Bone marrow (tissue), 2 donors: ENCODE measurements at regions not wholly inside any gene's neighbourhood (a gene's known extent, or its start where the extent isn't known, plus 50 kb on each side); places are given as distances from the start of the nearest gene placed in this dataset.
"Not testable (repeated sequence)": the region's sequence is repeated elsewhere in the genome, so short reads cannot be mapped to it uniquely, and the experiment has no call there.

Experiments used
- DNase-seq, 2 donors: peaks; one replicate each; lab custom pipeline; 2025; lab: John Stamatoyannopoulos, UW

DNA sequence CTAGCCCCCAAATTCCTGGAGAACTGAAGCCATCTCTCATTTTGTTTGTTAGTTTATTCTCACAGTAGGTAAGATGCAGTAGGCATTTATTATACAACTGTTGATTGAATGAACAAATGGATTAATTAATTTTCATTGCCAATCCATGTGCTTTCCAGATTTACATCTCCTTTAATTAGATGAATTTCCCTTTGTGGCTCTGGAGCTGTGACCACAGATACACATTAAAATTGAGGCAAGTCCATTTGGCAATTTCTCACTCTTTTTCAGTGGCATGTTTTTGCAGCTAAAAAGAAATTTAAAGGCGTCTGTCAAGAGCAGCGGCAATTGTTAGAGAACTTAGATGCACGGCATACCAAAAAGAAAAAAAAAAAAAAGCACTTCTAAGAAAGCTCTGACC lies 635.4 kb upstream of the SOX9 start:
- no peak for DNase-seq

DNA sequence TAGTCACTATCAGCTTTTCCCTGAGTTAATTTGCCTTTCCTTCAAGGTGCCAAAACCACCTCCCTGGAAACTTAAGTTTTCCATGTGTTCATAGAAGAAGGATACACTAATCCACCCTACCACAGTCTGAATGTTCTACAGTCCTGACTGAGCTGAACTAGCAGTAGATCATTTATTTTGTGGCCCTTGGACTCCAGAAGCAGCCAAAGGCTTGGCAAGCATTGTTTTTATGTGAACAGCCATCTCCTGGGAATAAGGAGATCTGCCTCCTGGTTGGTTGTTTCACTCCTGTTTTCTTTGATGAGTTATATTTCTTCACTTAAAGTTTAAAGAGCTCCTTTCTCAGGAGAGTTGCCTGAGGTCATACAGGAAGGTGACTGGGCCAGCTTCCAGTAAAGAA lies 634.6 kb upstream of the SOX9 start:
- DNase-seq, result no peak

DNA sequence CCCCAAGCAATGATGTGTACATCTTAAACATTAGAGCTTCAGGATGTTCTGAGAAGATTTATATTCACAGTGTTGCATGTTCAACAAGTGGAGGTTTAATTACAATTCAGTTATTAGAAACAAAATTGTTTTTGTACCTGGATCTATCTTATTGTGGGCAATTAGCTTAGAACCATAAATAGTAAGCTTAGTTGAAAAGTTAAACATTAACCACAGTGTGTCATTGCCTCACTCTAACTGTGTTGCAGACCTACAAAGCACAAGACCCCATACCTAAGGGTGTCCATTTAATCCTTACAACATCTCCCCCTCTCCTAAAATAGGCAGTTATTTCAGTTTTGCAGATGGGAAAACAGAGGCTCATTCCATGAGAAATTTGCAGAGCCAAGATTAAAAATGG lies 632.0 kb upstream of the SOX9 start:
- DNase-seq, result no peak

GRCh38 chr17:71494062-71494855 lies 626.6 kb upstream of the SOX9 start:
- DNase-seq, result no peak

DNA sequence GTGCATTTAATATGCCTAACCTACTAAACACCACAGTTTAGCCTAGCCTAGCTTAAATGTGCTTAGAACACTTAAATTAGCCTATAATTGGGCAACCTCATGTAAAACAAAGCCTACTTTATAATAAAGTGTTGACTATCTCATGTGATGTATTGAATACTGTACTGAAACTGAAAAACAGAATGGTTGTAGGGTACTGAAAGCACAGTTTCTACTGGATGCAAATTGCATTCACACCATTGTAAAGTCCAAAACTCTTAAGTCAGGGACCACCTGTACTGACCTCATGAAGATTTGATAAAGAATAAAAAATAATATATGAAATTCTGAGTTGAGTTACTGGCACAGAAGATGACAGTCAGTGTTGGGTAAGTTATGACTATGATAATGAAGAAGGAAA lies 625.4 kb upstream of the SOX9 start:
- DNase-seq, result no peak

DNA sequence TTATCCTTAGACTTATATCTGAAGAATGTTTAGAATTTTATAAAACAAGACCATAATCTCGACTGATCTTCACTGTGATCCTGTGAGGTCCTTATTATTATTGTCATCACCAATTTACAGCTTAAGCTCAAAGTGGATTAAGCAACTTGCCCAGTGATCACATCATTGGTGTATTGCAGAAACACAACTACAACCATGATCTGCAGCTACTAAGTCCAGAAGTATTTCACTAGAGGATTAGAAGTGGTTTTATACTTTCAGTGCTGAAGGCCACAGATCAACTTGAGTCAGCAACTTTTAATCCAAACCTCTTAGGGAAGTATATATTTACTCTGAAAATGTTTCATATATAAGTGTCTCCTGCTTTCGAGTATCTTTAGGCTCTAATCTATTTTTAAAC lies 624.3 kb upstream of the SOX9 start:
- DNase-seq, result no peak

- no peak for DNase-seq
Measured at GRCh38 chr17:71500761-71501555, 619.9 kb upstream of the SOX9 start.

- DNase-seq, result no peak
Measured at GRCh38 chr17:71501711-71502110, 619.1 kb upstream of the SOX9 start.

- DNase-seq, result no peak
Measured at GRCh38 chr17:71502443-71502842, 618.4 kb upstream of the SOX9 start.

GRCh38 chr17:71503710-71504465 lies 616.9 kb upstream of the SOX9 start:
- no peak for DNase-seq

- DNase-seq, result no peak
Measured at GRCh38 chr17:71505200-71505599, 615.6 kb upstream of the SOX9 start.

GRCh38 chr17:71505981-71506380 lies 614.8 kb upstream of the SOX9 start:
- DNase-seq, result no peak

GRCh38 chr17:71511266-71511995 lies 609.4 kb upstream of the SOX9 start:
- DNase-seq, result no peak

GRCh38 chr17:71513725-71514124 lies 607.1 kb upstream of the SOX9 start:
- DNase-seq, result not testable (repeated sequence)

- no peak for DNase-seq
Measured at GRCh38 chr17:71516149-71516548, 604.7 kb upstream of the SOX9 start.

- no peak for DNase-seq
Measured at GRCh38 chr17:71519285-71519684, 601.5 kb upstream of the SOX9 start.

DNA sequence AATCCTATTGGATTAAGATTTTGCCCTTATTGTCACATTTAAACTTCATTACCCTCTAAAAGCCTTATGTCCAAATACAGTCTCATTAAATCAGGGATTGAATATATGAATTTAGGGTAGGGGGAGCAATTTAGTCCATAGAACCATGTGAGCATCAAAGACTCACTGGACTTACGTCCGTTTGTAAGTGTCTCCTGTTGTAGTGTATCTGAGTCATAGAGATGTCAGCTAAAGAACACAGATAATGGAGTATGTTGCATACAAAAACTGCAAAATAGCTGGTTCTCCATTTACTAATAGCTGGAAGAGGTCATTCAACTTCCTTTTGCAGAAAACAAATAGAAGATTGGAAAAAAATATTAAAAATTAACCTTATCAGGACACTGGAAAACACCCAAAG lies 599.1 kb upstream of the SOX9 start:
- DNase-seq, result no peak

GRCh38 chr17:71522383-71522782 lies 598.4 kb upstream of the SOX9 start:
- DNase-seq, result no peak

DNA sequence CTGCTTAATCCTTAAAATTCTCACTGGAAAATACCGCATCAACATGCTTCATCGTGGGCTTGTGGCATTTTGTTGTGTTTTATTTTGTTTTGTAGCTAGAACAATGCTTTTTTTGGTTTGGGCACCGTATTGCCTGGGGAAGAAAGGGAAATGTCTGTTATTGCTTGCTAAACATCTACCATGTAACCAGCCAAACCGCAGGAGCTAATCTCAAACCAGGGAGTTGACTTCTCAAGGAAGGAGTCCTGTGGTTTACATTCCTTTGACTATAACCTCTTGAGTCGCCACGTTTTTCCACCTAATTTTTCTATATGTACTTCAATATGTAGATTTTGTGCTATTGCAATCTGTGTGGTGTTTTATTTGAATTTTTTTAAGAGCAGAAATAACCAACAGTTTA lies 593.5 kb upstream of the SOX9 start:
- no peak for DNase-seq

DNA sequence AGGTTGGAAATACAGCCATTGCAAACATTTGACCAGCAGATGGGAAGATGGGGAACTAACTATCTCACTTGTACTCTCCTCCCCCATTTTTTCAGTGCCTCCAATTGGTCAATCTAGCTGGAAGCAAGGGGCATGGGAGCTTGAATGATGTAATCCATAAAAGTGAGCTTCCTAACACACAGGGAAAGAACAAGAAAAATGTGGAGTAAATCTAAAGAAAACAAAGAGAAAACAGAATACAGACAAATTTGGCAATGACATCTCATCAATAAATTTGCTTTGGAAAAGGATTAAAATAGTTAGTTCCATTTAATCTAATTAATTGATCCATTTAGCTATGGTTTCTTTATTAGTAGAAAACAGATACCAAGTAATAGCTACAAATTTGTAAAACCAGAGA lies 592.6 kb upstream of the SOX9 start:
- DNase-seq, result no peak

- DNase-seq, result no peak
Measured at GRCh38 chr17:71530248-71530647, 590.6 kb upstream of the SOX9 start.

- DNase-seq, result no peak
Measured at GRCh38 chr17:71535321-71535720, 585.5 kb upstream of the SOX9 start.
